Ectodermal cell (in vitro differentiated cells): ENCODE measurements at regions not wholly inside any gene's neighbourhood (a gene's known extent, or its start where the extent isn't known, plus 50 kb on each side); places are given as distances from the start of the nearest gene placed in this dataset.

Experiments
- H3K27ac ChIP-seq: 2 replicates; pipeline ENCODE4 v1.7.0; 2013; ENCODE audit warnings: mild to moderate bottlenecking, low read depth, low read length; ENCODE audit not compliant: insufficient read depth, poor library complexity, severe bottlenecking
- H3K27me3 ChIP-seq: 2 replicates; pipeline ENCODE4 v1.7.0; 2013; ENCODE audit warnings: mild to moderate bottlenecking, low read length; ENCODE audit not compliant: insufficient read depth, control insufficient read depth, poor library complexity, severe bottlenecking
- H3K36me3 ChIP-seq: one replicate; pipeline ENCODE4 v1.7.0; 2013; ENCODE audit warnings: low read length; ENCODE audit not compliant: control insufficient read depth, insufficient read depth
- H3K4me1 ChIP-seq: one replicate; pipeline ENCODE4 v1.7.0; 2013; ENCODE audit warnings: low read length; ENCODE audit not compliant: control insufficient read depth, insufficient read depth
- H3K4me3 ChIP-seq: 2 replicates; pipeline ENCODE4 v1.7.0; 2013; ENCODE audit warnings: low read depth, low read length, control low read depth; ENCODE audit not compliant: insufficient read depth
- H3K9me3 ChIP-seq: 2 replicates; pipeline ENCODE4 v1.7.0; 2013; ENCODE audit warnings: mild to moderate bottlenecking, low read length, moderate library complexity; ENCODE audit not compliant: control insufficient read depth
- WGBS, 2 experiments: methylation state at CpG; one replicate each; pipeline ENCODE4 v1.1.7; 2013; ENCODE audit warnings: missing lambda C conversion rate in 2 of 2; 5-methylcytosine and 5-hydroxymethylcytosine counted together

DNA sequence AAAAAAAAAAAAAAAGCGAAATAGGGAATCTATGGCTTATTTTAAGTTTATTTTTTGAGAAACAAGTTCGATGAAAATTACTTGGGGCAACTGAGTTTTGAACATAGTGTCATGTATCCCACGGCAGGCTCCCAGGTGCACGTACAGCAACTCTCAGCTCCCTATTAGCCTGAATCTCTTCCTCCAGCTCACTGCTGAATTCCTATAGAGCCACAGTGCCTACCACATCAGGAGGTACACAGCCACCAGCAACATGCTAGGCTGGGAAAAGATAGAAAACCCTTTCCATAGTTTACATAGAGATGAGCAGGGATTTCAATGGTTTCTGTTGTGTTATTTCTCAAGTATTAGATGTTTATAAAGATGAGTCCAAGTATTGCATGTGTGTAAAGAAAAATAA, 115.9 kb upstream of the RGMB start:
- H3K27ac ChIP-seq = peak overlapping the region; percentile 31
- H3K9me3 ChIP-seq = no peaks in the 10 kb centered on the region
- no peak overlapping the region for H3K4me3 ChIP-seq
- H3K36me3 ChIP-seq = no peaks in the 10 kb centered on the region
- peaks cover 17% of the 10 kb centered on the region for H3K4me1 ChIP-seq
- 67 to 72% methylated on average over 4 of the region's 4 CpGs for WGBS, 2 experiments
- H3K27me3 ChIP-seq = no peaks in the 10 kb centered on the region

DNA sequence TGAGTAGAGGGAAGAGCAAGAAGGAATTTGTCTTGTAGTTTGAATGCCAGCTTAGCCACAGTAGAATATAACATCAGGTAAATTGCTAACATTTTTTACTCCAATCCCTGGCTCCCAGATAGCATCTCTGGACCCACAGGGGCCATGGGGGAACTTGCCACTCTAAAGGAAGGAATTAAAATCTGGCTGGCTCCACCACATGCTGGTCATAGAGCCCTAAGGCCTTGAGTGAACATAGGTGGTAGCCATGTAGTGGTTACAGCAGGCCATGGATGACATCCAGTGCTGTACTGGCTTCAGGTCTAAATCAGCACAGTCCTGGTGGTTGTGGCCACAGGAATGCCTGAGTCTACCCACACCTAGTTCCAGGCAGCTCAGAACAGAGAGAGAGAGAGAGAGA, 109.9 kb upstream of the RGMB start:
- no peaks in the 10 kb centered on the region for H3K27me3 ChIP-seq
- H3K4me1 ChIP-seq = no peaks in the 10 kb centered on the region
- H3K36me3 ChIP-seq = no peaks in the 10 kb centered on the region
- no peak overlapping the region for H3K27ac ChIP-seq
- no peak overlapping the region for H3K4me3 ChIP-seq
- H3K9me3 ChIP-seq = no peaks in the 10 kb centered on the region

DNA sequence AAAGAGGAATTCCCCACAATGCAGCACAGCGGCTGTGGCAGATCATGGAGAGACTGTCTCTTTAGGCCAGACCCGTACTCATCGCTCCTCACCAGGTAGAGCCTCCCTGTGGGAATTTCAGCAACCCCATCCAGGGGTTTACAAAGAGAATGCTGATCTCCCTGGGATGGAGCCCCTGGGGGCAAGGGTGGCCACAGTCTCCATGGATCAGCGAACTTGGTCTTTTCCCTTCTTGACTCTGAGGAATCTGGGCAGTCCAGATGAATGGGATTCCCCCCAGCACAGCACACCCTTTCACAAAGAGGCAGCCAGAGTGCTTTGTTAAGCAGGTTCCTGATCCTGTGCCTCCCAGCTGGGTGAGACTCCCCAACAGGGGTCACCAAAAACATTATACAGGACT, 108.7 kb upstream of the RGMB start:
- no peaks in the 10 kb centered on the region for H3K27me3 ChIP-seq
- WGBS, 2 experiments = 89 to 90% methylated on average over 4 of the region's 4 CpGs

DNA sequence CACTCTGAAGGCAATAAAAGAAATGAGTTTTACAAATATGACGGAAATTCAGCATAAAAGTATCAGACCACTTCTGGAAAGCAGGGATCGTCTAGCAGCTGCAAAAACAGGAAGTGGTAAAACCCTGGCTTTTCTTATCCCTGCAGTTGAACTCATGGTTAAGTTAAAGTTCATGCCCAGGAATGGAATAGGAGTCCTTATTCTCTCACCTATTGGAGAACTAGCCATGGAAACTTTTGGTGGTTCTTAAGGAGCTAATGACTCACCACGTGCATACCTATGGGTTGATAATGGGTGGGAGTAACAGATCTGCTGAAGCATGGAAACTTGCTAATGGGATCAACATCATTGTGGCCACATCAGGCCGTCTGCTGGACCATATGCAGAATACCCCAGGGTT, 93.5 kb upstream of the RGMB start:
- Histone ChIP-seq H3K4me1 (no peaks in the 10 kb centered on the region), H3K27me3 (no peaks in the 10 kb centered on the region), H3K36me3 (no peaks in the 10 kb centered on the region), H3K4me3 (no peak overlapping the region), H3K9me3 (no peaks in the 10 kb centered on the region), H3K27ac (no peak overlapping the region)
- 87 to 95% methylated on average over 4 of the region's 4 CpGs for WGBS, 2 experiments

More for the DNA sequence above, 108.7 kb upstream of the RGMB start:
- H3K4me3 ChIP-seq = no peak overlapping the region
- H3K36me3 ChIP-seq = no peaks in the 10 kb centered on the region
- H3K27ac ChIP-seq = no peak overlapping the region
- H3K9me3 ChIP-seq = no peaks in the 10 kb centered on the region
- H3K4me1 ChIP-seq = no peaks in the 10 kb centered on the region

DNA sequence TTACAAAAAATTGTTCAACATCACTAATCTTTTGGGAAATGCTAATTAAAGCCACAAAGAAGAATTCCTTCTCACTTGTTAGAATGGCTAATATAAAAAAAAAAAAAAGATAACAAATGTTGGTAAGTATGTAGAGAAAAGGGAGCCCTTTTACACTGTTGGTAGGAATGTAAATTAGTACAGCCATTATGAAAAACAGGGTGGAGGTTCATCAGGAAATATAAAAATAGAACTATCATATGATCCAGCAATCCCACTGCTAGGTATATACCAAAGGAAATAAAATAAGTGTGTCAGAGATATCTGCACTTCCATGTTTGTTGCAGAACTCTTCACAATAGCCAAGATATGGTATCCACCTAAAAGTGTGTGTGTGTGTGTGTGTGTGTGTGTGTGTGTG, 83.5 kb upstream of the RGMB start:
- H3K27ac ChIP-seq = no peak overlapping the region
- H3K36me3 ChIP-seq = no peaks in the 10 kb centered on the region
- H3K4me1 ChIP-seq = no peaks in the 10 kb centered on the region
- H3K4me3 ChIP-seq = no peak overlapping the region
- H3K9me3 ChIP-seq = no peaks in the 10 kb centered on the region
- no peaks in the 10 kb centered on the region for H3K27me3 ChIP-seq

- no peak overlapping the region for H3K27ac ChIP-seq
- no peaks in the 10 kb centered on the region for H3K9me3 ChIP-seq
- no peaks in the 10 kb centered on the region for H3K27me3 ChIP-seq
- H3K4me3 ChIP-seq = no peak overlapping the region
- H3K36me3 ChIP-seq = no peaks in the 10 kb centered on the region
- 100% methylated on average over 1 of the region's 1 CpG for WGBS, 2 experiments
- H3K4me1 ChIP-seq = no peaks in the 10 kb centered on the region
Measured at GRCh38 chr5:98694902-98695301, 78.6 kb upstream of the RGMB start.

DNA sequence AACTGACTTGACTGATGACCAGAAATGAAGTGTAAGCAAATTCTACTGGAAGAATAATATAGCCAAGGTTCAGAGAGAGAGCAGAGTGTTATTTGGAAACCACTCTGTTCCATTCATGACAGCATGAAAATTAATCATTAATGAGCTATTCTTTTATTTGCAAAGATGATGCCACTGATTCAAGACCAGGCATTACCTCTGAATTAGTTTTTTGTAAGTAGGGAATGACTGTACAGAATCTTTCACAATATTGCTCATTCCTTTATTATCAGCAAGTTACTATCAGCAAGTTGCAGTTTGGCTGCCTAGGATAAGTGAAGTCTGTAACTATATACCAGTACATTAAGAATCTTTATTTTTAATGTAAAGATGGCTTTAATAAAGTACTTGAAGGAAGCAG, 75.1 kb upstream of the RGMB start:
- H3K4me3 ChIP-seq = no peak overlapping the region
- no peak overlapping the region for H3K27ac ChIP-seq
- no peaks in the 10 kb centered on the region for H3K27me3 ChIP-seq
- H3K4me1 ChIP-seq = no peaks in the 10 kb centered on the region
- H3K9me3 ChIP-seq = no peaks in the 10 kb centered on the region
- no peaks in the 10 kb centered on the region for H3K36me3 ChIP-seq

- H3K9me3 ChIP-seq = no peaks in the 10 kb centered on the region
- WGBS, 2 experiments = 94% methylated on average over 2 of the region's 2 CpGs
- H3K4me3 ChIP-seq = no peak overlapping the region
- H3K36me3 ChIP-seq = no peaks in the 10 kb centered on the region
- no peaks in the 10 kb centered on the region for H3K4me1 ChIP-seq
- no peak overlapping the region for H3K27ac ChIP-seq
- no peaks in the 10 kb centered on the region for H3K27me3 ChIP-seq
Measured at GRCh38 chr5:98700730-98701129, 72.7 kb upstream of the RGMB start.

DNA sequence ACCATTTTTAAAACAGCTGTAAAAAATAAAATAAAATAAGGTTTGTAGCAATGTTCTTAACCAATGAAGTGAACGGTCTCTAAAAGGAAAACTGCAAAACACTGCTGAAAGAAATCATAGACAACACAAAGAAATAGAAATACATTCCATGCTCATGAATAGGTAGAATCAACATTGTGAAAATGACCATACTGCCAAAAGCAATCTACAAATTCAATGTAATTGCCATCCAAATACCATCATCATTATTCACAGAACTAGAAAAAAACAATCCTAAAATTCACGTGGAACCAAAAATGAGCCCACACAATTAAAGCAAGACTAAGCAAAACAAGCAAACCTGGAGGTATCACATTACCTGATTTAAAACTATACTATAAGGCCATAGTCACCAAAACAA, 67.6 kb upstream of the RGMB start:
- H3K27ac ChIP-seq = no peak overlapping the region
- no peak overlapping the region for H3K4me3 ChIP-seq
- no peaks in the 10 kb centered on the region for H3K9me3 ChIP-seq
- H3K27me3 ChIP-seq = no peaks in the 10 kb centered on the region
- no peaks in the 10 kb centered on the region for H3K36me3 ChIP-seq
- 89 to 98% methylated on average over 2 of the region's 2 CpGs for WGBS, 2 experiments
- H3K4me1 ChIP-seq = no peaks in the 10 kb centered on the region

DNA sequence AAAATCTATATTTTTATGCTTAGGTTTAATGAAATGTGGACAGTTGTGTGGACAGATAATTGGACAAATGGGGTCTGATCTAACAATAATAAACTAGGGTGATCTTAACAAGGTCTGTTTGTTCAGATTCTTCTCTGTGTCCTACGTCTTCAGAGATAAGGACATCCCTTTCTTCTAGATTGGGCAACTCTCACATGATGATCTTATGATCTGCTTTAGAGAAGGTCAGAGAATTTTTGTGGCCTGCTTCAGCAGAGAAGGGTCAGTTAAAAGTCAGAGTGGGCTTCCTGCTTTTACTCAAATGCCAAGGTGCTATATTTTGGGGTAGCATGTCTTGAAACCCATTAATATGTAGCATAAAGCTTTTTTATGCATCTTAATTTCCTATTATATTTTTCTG, 63.8 kb upstream of the RGMB start:
- no peaks in the 10 kb centered on the region for H3K4me1 ChIP-seq

GRCh38 chr5:98713027-98713426, 60.4 kb upstream of the RGMB start:
- H3K9me3 ChIP-seq = no peaks in the 10 kb centered on the region
- no peak overlapping the region for H3K27ac ChIP-seq
- no peaks in the 10 kb centered on the region for H3K27me3 ChIP-seq
- no peaks in the 10 kb centered on the region for H3K4me1 ChIP-seq
- H3K36me3 ChIP-seq = no peaks in the 10 kb centered on the region
- no peak overlapping the region for H3K4me3 ChIP-seq

More for the DNA sequence above, 63.8 kb upstream of the RGMB start:
- no peaks in the 10 kb centered on the region for H3K27me3 ChIP-seq
- H3K9me3 ChIP-seq = no peaks in the 10 kb centered on the region
- no peak overlapping the region for H3K27ac ChIP-seq
- 100% methylated on average over 1 of the region's 1 CpG for WGBS, 2 experiments
- no peaks in the 10 kb centered on the region for H3K36me3 ChIP-seq
- H3K4me3 ChIP-seq = no peak overlapping the region
